ENCODE measurements at regions not wholly inside any gene's neighbourhood (a gene's known extent, or its start where the extent isn't known, plus 50 kb on each side); places are given as distances from the start of the nearest gene placed in this dataset.

- no peak for TF ChIP-seq GATA2 (CRISPR knock-in tag; IDR thresholded peaks at IDR 0.05)
- no peak for TF ChIP-seq TAF7 (tag; IDR thresholded peaks at IDR 0.05)
- TF ChIP-seq NRF1 (conservative IDR thresholded peaks at IDR 0.05 in 1 of 2, IDR thresholded peaks at IDR 0.05 in 1 of 2): no peak
- TF ChIP-seq CTCF (IDR thresholded peaks at IDR 0.05 in 2 of 3, conservative IDR thresholded peaks at IDR 0.05 in 1 of 3; ENCODE audit: insufficient read depth in 2 of 3, low read depth in 1 of 3, low read length in 3 of 3): no peak
- no peak for TF ChIP-seq ZNF133 (CRISPR knock-in tag; IDR thresholded peaks at IDR 0.05)
- TF ChIP-seq TEAD2 (tag; IDR thresholded peaks at IDR 0.05): no peak
- no peak for TF ChIP-seq ZFP36 (IDR thresholded peaks at IDR 0.05; ENCODE audit: low read depth, low read length, partially characterized antibody)
- TF ChIP-seq EZH2 (IDR thresholded peaks at IDR 0.05; ENCODE audit: borderline replicate concordance, low read depth, low read length): no peak
- TF ChIP-seq POLR2H (tag; IDR thresholded peaks at IDR 0.05; ENCODE audit: low read depth): no peak
Observed at GRCh38 chr4:185092535-185093197, 50.4 kb upstream of the SLC25A4 start.
